ENCODE measurements at regions not wholly inside any gene's neighbourhood (a gene's known extent, or its start where the extent isn't known, plus 50 kb on each side); places are given as distances from the start of the nearest gene placed in this dataset.

DNA sequence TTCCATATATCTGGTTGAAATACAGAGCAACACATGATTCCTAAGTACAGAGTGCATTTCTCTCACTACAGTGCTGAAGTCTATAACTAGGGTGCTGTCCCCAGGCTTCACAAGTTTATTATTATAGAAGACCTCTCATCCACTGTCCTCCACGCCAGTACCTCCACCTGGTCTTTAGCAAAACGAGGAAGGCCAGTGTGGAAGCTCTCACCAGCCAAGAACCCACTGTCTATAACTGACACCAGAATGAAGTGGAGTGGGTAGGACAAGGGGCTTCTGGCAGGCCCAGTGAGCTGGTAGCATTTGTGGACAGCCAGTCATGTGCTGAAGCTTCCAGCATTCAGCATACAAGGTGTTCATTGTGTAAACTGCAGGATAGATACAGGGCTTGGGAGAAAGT, 430.7 kb downstream of the GADD45G start:
- no peak for DNase-seq (ENCODE audit: low read depth)
- no peak overlapping the region for H3K4me3 ChIP-seq (ENCODE audit: control insufficient read depth, low read depth, low read length)
- TF ChIP-seq, protein P1, sequence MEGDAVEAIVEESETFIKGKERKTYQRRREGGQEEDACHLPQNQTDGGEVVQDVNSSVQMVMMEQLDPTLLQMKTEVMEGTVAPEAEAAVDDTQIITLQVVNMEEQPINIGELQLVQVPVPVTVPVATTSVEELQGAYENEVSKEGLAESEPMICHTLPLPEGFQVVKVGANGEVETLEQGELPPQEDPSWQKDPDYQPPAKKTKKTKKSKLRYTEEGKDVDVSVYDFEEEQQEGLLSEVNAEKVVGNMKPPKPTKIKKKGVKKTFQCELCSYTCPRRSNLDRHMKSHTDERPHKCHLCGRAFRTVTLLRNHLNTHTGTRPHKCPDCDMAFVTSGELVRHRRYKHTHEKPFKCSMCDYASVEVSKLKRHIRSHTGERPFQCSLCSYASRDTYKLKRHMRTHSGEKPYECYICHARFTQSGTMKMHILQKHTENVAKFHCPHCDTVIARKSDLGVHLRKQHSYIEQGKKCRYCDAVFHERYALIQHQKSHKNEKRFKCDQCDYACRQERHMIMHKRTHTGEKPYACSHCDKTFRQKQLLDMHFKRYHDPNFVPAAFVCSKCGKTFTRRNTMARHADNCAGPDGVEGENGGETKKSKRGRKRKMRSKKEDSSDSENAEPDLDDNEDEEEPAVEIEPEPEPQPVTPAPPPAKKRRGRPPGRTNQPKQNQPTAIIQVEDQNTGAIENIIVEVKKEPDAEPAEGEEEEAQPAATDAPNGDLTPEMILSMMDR (IDR thresholded peaks at IDR 0.05; ENCODE audit: control insufficient read depth, insufficient read depth, low read depth, low read length, missing control alignments): no peak

DNA sequence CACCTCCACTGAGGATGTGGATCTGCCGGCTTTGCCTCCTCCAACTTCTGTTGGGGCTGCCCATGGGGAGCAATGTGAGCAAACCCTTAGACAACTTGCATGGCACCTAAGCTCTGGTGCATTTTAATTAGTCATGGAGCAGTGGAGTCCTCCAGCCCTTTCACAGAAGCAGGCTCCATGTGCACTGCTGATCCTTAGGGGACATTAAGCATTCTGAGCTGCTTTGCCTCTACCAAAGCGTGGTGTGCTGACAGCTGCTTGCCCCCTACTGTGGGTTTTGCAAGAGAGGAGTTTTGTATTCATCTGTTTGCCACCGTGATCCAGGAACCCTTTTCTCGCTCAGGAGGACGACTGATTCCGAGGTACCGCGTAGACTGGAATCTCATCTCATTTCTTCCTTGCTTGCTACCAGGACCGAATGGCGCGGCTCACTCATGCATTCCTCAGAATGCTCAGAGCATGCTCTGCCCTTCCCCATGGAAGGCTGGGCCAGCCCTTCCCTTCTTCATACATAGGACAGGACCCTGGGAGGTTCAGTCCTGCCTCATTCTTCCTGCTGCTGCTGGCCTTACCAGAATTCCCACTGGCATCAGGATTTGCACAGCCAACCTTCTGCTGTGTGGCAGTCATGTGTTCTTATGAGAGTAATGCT, 432.5 kb downstream of the GADD45G start:
- no peak overlapping the region for H3K4me3 ChIP-seq (ENCODE audit: control insufficient read depth, low read depth, low read length)
- TF ChIP-seq, protein P1 (IDR thresholded peaks at IDR 0.05; ENCODE audit: control insufficient read depth, insufficient read depth, low read depth, low read length, missing control alignments): no peak
- no peak for DNase-seq (ENCODE audit: low read depth)

DNA sequence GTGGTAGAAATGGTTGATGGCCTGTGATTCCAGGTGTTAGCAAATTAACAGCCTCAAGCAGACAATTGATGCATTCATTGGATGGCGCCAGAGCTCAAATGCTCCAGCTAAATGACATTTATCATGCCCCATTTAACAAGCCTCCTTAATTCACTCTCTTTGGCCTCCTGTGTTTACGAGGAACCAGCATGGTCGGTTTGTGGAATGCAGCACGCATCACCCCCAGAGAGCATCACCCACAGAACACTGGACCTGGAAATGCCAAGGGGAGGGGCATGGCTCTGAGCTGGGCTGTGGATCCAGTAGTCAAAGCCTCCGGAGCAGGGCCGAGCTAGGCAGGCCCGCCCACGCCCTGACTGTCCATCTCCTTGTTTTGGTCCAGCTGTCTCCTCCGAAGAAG, 434.0 kb downstream of the GADD45G start:
- TF ChIP-seq, protein P1 (IDR thresholded peaks at IDR 0.05; ENCODE audit: control insufficient read depth, insufficient read depth, low read depth, low read length, missing control alignments): no peak
- no peak for DNase-seq (ENCODE audit: low read depth)

DNA sequence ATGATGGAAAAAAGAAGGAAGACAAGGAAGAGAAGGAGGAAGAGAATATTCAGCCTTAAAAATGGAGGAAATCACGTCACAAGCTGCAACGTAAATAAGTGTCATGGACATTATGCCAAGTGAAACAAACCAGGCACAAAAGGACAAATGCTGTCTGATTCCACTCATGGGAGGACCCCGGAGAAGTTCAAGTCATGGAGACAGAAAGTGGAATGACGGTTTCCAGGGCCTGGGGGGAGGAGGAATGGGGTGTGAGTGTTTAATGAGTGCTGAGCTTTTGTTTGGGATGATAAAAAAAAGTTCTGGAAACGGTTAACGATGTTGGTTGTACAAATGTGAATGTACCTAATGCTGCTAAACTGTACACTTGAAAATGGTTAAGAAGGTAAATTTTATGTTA, 439.5 kb downstream of the GADD45G start:
- no peak overlapping the region for H3K4me3 ChIP-seq (ENCODE audit: control insufficient read depth, low read depth, low read length)
- TF ChIP-seq, protein P1 (IDR thresholded peaks at IDR 0.05; ENCODE audit: control insufficient read depth, insufficient read depth, low read depth, low read length, missing control alignments): no peak
- no peak for DNase-seq (ENCODE audit: low read depth)

More for the DNA sequence above, 434.0 kb downstream of the GADD45G start:
- no peak overlapping the region for H3K4me3 ChIP-seq (ENCODE audit: control insufficient read depth, low read depth, low read length)

DNA sequence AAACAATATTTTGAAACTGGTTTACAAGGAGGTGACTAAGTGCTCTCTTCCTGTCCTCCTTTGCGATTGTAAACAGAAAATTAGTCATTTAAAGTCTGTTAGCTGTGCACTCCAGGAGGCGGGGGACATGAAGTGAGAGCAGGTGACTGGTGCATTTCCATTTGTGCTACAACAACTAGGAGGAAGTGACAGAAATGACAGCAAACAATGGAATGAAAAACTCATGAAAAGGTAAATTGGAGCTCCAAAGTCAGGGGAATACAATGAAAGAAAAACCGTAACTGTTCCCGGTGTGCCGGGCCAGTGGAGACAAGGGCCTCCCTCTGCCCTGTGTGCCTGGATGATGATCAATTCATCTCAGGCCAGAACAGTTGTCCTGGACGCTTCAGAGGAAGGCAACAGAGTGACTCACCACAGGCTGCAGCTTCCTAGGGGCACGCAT, 439.9 kb downstream of the GADD45G start:
- no peak overlapping the region for H3K4me3 ChIP-seq (ENCODE audit: control insufficient read depth, low read depth, low read length)
- DNase-seq (ENCODE audit: low read depth): no peak

DNA sequence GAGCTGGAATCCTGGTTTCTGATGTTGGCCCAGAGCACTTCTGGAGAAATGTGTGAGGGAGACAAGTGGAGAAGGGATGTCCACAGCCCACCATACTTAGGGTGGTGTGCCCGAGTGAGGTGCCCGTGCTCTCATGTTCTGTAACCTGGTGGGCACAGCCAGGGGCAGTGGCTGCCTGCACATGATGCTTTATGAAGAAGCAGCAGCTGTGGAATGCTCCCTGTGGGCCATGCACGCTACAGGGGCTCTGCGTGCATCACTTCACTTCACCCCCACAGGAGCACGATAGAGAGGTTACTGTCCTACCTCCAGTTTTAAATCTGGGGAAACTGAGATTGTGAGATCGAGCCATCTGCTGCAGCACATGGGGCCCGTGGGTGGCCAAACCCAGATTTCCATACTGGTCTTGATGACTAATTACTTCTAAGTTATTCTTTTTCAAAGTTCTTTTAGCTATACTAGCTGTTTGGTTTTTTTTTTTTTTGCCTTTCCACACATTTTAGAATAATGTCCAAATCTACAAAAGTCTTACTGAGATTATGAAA, 441.6 kb downstream of the GADD45G start:
- DNase-seq (ENCODE audit: low read depth): no peak
- TF ChIP-seq, protein P1 (IDR thresholded peaks at IDR 0.05; ENCODE audit: control insufficient read depth, insufficient read depth, low read depth, low read length, missing control alignments): no peak

More for the DNA sequence above, 439.9 kb downstream of the GADD45G start:
- TF ChIP-seq, protein P1 (IDR thresholded peaks at IDR 0.05; ENCODE audit: control insufficient read depth, insufficient read depth, low read depth, low read length, missing control alignments): no peak

More for the DNA sequence above, 441.6 kb downstream of the GADD45G start:
- no peak overlapping the region for H3K4me3 ChIP-seq (ENCODE audit: control insufficient read depth, low read depth, low read length)
